Osteoblast (primary cell): ENCODE measurements at regions not wholly inside any gene's neighbourhood (a gene's known extent, or its start where the extent isn't known, plus 50 kb on each side); places are given as distances from the start of the nearest gene placed in this dataset.

Experiments
- DNase-seq: peaks from one replicate; pipeline ENCODE4 v3.0.0; 2011; ENCODE audit warnings: low spot score, mixed read lengths; ENCODE audit not compliant: insufficient read length; ENCODE audit errors: missing footprints
- H2AFZ ChIP-seq: 2 replicates; pipeline ENCODE4 v1.6.0; 2011; ENCODE audit warnings: mild to moderate bottlenecking, low read length
- H3K27ac ChIP-seq: 2 replicates; pipeline ENCODE4 v1.5.1; 2011; ENCODE audit warnings: mild to moderate bottlenecking, low read depth, low read length, moderate library complexity
- H3K27me3 ChIP-seq: 2 replicates; pipeline ENCODE4 v1.6.0; 2012; ENCODE audit warnings: mild to moderate bottlenecking, control low read depth, inconsistent platforms, low read length, moderate library complexity; ENCODE audit not compliant: insufficient read depth
- H3K36me3 ChIP-seq: 2 replicates; pipeline ENCODE4 v1.5.1; 2011; ENCODE audit warnings: mild to moderate bottlenecking, low read length, control low read depth, moderate library complexity; ENCODE audit not compliant: insufficient read depth
- H3K4me1 ChIP-seq: 2 replicates; pipeline ENCODE4 v1.5.1; 2011; ENCODE audit warnings: mild to moderate bottlenecking, low read length, control low read depth, moderate library complexity; ENCODE audit not compliant: insufficient read depth
- H3K4me2 ChIP-seq: 2 replicates; pipeline ENCODE4 v1.6.0; 2011; ENCODE audit warnings: mild to moderate bottlenecking, low read length; ENCODE audit not compliant: insufficient read depth
- H3K4me3 ChIP-seq: fragments of 200-600 bp; sonication (generic); 3 replicates; pipeline ENCODE4 v1.5.1; 2012; ENCODE audit warnings: mild to moderate bottlenecking, low read length, inconsistent platforms; ENCODE audit not compliant: insufficient read depth
- H3K79me2 ChIP-seq: 2 replicates; pipeline ENCODE4 v1.6.0; 2012; ENCODE audit warnings: mild to moderate bottlenecking, low read length, control low read depth, inconsistent platforms; ENCODE audit not compliant: insufficient read depth
- H3K9me3 ChIP-seq: 2 replicates; pipeline ENCODE4 v1.5.1; 2011; ENCODE audit warnings: low read depth, low read length, control low read depth
- H4K20me1 ChIP-seq: 2 replicates; pipeline ENCODE4 v1.6.0; 2012; ENCODE audit warnings: mild to moderate bottlenecking, low read length, control low read depth; ENCODE audit not compliant: insufficient read depth
- TF ChIP-seq, protein P1 (sequence below): IDR thresholded peaks from 2 replicates; pipeline ENCODE4 v1.5.1; 2011; ENCODE audit warnings: mild to moderate bottlenecking, low read depth, low read length, moderate library complexity; ENCODE audit errors: extremely low read depth

DNA sequence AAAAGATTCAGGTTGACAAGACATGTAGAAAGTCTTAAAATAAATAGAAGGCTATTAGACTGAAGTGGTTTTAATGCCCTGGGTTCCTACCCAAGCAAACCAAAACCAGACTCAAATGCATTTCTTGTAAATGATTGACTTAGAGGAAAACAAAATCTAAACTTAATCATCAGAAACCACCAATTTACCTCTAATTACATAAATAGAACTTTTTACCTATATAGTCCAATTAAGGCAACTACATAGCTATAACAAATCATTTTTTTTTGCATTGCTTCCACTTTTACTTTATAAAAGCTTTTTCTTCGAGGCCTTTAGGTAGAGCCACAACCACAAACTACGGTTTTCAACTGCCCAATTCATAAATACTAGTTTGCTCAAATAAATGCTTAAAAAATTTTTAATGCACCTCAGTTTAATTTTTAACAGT, 231.3 kb upstream of the ARHGEF26 start:
- Histone ChIP-seq H3K36me3 (no peaks in the 10 kb centered on the region), H3K79me2 (no peaks in the 10 kb centered on the region), H4K20me1 (no peaks in the 10 kb centered on the region), H3K4me3 (no peak overlapping the region), H3K9me3 (no peaks in the 10 kb centered on the region), H3K27me3 (no peaks in the 10 kb centered on the region), H3K27ac (no peak overlapping the region), H3K4me1 (no peaks in the 10 kb centered on the region), H3K4me2 (no peak overlapping the region), H2AFZ (no peak overlapping the region)
- TF ChIP-seq, protein P1, sequence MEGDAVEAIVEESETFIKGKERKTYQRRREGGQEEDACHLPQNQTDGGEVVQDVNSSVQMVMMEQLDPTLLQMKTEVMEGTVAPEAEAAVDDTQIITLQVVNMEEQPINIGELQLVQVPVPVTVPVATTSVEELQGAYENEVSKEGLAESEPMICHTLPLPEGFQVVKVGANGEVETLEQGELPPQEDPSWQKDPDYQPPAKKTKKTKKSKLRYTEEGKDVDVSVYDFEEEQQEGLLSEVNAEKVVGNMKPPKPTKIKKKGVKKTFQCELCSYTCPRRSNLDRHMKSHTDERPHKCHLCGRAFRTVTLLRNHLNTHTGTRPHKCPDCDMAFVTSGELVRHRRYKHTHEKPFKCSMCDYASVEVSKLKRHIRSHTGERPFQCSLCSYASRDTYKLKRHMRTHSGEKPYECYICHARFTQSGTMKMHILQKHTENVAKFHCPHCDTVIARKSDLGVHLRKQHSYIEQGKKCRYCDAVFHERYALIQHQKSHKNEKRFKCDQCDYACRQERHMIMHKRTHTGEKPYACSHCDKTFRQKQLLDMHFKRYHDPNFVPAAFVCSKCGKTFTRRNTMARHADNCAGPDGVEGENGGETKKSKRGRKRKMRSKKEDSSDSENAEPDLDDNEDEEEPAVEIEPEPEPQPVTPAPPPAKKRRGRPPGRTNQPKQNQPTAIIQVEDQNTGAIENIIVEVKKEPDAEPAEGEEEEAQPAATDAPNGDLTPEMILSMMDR, result no peak
- no peak for DNase-seq

DNA sequence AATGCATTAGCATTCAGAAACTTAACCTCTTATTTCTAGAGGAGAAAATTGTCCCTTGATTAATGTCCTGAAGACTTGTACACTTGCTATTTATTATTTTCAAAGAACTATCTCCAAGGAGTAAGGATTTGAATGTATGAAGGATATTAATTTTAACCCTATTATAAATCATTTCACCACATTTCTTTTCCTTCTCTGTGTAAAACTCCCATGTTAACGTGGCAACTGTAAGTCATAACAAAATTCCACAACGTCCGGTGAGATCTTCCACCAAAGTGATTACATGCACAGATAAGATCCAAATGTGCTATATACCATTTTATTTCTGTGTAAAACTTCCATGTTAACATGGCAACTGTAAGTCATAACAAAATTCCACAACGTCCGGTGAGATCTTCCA, 229.1 kb upstream of the ARHGEF26 start:
- no peaks in the 10 kb centered on the region for H3K36me3 ChIP-seq
- DNase-seq, result no peak
- H2AFZ ChIP-seq, result no peak overlapping the region
- no peak overlapping the region for H3K27ac ChIP-seq
- H3K4me1 ChIP-seq, result no peaks in the 10 kb centered on the region
- no peaks in the 10 kb centered on the region for H3K9me3 ChIP-seq
- no peak overlapping the region for H3K4me3 ChIP-seq
- no peaks in the 10 kb centered on the region for H3K27me3 ChIP-seq
- no peak overlapping the region for H3K4me2 ChIP-seq
- TF ChIP-seq, protein P1, result no peak
- no peaks in the 10 kb centered on the region for H3K79me2 ChIP-seq
- no peaks in the 10 kb centered on the region for H4K20me1 ChIP-seq

DNA sequence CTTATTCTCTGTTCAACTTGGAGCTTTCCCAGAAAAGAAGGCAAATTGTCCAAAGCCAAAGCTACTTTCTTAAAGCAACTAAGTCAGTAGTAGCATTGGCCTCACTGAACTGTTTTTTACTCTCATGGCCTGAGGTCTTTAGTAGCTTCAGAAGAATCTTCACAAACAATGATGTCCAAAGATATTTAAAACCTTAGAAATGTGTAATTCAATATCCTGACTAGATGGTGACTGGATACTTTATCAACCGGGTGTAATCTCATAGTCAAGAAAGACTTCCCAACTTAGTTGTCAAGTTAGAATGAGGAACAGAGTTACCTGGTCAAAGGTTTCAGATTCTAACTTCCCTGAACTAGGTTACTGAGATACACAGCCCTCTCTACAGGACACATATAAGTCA, 226.3 kb upstream of the ARHGEF26 start:
- DNase-seq, result no peak
- Histone ChIP-seq H3K27me3 (no peaks in the 10 kb centered on the region), H4K20me1 (no peaks in the 10 kb centered on the region), H3K4me1 (no peaks in the 10 kb centered on the region), H3K4me3 (no peak overlapping the region), H3K9me3 (no peaks in the 10 kb centered on the region), H3K79me2 (no peaks in the 10 kb centered on the region), H3K27ac (no peak overlapping the region), H3K36me3 (no peaks in the 10 kb centered on the region), H2AFZ (no peak overlapping the region), H3K4me2 (no peak overlapping the region)
- TF ChIP-seq, protein P1, result no peak

DNA sequence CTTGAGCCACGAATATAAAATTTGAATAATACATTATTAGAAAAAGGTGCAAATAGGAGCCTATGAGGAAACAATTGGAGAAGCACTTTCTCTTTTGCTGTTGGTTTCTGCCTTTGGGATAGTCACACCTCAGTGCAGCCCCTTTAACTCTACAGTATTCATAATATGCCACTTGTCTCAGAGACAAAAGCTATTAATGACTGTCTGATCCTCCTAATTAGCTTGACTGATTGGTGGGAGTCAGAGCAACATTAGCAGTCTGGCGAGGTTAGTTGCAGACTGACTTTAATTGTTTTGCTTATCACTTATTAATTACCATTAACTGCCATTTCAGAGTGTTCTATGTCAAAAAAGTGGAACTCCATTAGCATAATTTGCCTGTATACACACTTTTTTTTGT, 225.0 kb upstream of the ARHGEF26 start:
- Histone ChIP-seq H3K36me3 (no peaks in the 10 kb centered on the region), H3K4me2 (no peak overlapping the region), H3K4me1 (no peaks in the 10 kb centered on the region), H4K20me1 (no peaks in the 10 kb centered on the region), H3K79me2 (no peaks in the 10 kb centered on the region), H3K27me3 (no peaks in the 10 kb centered on the region), H3K4me3 (no peak overlapping the region), H3K9me3 (no peaks in the 10 kb centered on the region), H2AFZ (no peak overlapping the region), H3K27ac (no peak overlapping the region)
- no peak for DNase-seq
- TF ChIP-seq, protein P1, result no peak
